Mesothelial cell of epicardium (in vitro differentiated cells): ENCODE measurements at regions not wholly inside any gene's neighbourhood (a gene's known extent, or its start where the extent isn't known, plus 50 kb on each side); places are given as distances from the start of the nearest gene placed in this dataset.

Experiments used
- DNase-seq, 2 experiments: peaks; one replicate each; pipeline ENCODE4 v3.0.0; 2021; ENCODE audit warnings: low spot score in 2 of 2; ENCODE audit not compliant: unreplicated experiment in 2 of 2
- H3K27ac Mint-ChIP-seq: 2 replicates; pipeline ENCODE4 v1.8.0; 2021; ENCODE audit warnings: mixed read lengths
- H3K27me3 Mint-ChIP-seq: 2 replicates; pipeline ENCODE4 v1.8.0; 2021; ENCODE audit warnings: low read depth, mixed read lengths
- H3K36me3 Mint-ChIP-seq: 2 replicates; pipeline ENCODE4 v1.8.0; 2021; ENCODE audit warnings: mixed read lengths
- H3K4me1 Mint-ChIP-seq: 2 replicates; pipeline ENCODE4 v1.8.0; 2021; ENCODE audit warnings: mixed read lengths
- H3K4me3 Mint-ChIP-seq: 2 replicates; pipeline ENCODE4 v1.8.0; 2021; ENCODE audit warnings: mild to moderate bottlenecking, moderate library complexity, mixed read lengths
- H3K9me3 Mint-ChIP-seq: 2 replicates; pipeline ENCODE4 v1.8.0; 2021; ENCODE audit warnings: mixed read lengths
- CTCF ChIP-seq: fragments of 200-600 bp; sonication (generic); IDR thresholded peaks from one replicate; pipeline ENCODE4 v1.5.0; 2021; ENCODE audit warnings: antibody characterized with exemption; ENCODE audit not compliant: unreplicated experiment

- Mint-ChIP-seq H3K36me3 (no peaks in the 10 kb centered on the region), H3K4me1 (peaks cover 23% of the 10 kb centered on the region), H3K9me3 (peaks cover 3% of the 10 kb centered on the region), H3K4me3 (no peak overlapping the region), H3K27me3 (no peaks in the 10 kb centered on the region), H3K27ac (no peak overlapping the region)
- no peak for TF ChIP-seq CTCF
- no peak for DNase-seq
Observed at GRCh38 chr9:81086416-81086815, 602.9 kb downstream of the TLE1 start.

GRCh38 chr9:81083854-81084512 is 605.4 kb downstream of the TLE1 start:
- Mint-ChIP-seq H3K36me3 (no peaks in the 10 kb centered on the region), H3K9me3 (peaks cover 7% of the 10 kb centered on the region), H3K27me3 (no peaks in the 10 kb centered on the region), H3K27ac (peak overlapping the region; percentile 32), H3K4me1 (peaks cover 23% of the 10 kb centered on the region), H3K4me3 (no peak overlapping the region)
- DNase-seq: no peak
- TF ChIP-seq CTCF: no peak

- H3K27me3 Mint-ChIP-seq: no peaks in the 10 kb centered on the region
- no peak for DNase-seq
- H3K36me3 Mint-ChIP-seq: no peaks in the 10 kb centered on the region
- peaks cover 26% of the 10 kb centered on the region for H3K4me1 Mint-ChIP-seq
- no peak for TF ChIP-seq CTCF
- H3K27ac Mint-ChIP-seq: no peak overlapping the region
- H3K4me3 Mint-ChIP-seq: no peak overlapping the region
- H3K9me3 Mint-ChIP-seq: peaks cover 7% of the 10 kb centered on the region
Observed at GRCh38 chr9:81083067-81083466, 606.3 kb downstream of the TLE1 start.

- peaks cover 30% of the 10 kb centered on the region for H3K4me1 Mint-ChIP-seq
- H3K9me3 Mint-ChIP-seq: peaks cover 7% of the 10 kb centered on the region
- H3K36me3 Mint-ChIP-seq: no peaks in the 10 kb centered on the region
- no peak for DNase-seq
- H3K4me3 Mint-ChIP-seq: no peak overlapping the region
- no peak overlapping the region for H3K27ac Mint-ChIP-seq
- H3K27me3 Mint-ChIP-seq: no peaks in the 10 kb centered on the region
- no peak for TF ChIP-seq CTCF
Observed at GRCh38 chr9:81082221-81082620, 607.1 kb downstream of the TLE1 start.

GRCh38 chr9:81080900-81081299 is 608.4 kb downstream of the TLE1 start:
- H3K9me3 Mint-ChIP-seq: peaks cover 7% of the 10 kb centered on the region
- H3K4me1 Mint-ChIP-seq: peaks cover 29% of the 10 kb centered on the region
- DNase-seq: no peak
- H3K27me3 Mint-ChIP-seq: no peaks in the 10 kb centered on the region
- no peak for TF ChIP-seq CTCF
- no peak overlapping the region for H3K4me3 Mint-ChIP-seq
- no peaks in the 10 kb centered on the region for H3K36me3 Mint-ChIP-seq
- H3K27ac Mint-ChIP-seq: no peak overlapping the region

GRCh38 chr9:81080185-81080584 is 609.2 kb downstream of the TLE1 start:
- Mint-ChIP-seq H3K9me3 (peaks cover 7% of the 10 kb centered on the region), H3K4me3 (no peak overlapping the region), H3K27me3 (no peaks in the 10 kb centered on the region), H3K27ac (no peak overlapping the region), H3K36me3 (no peaks in the 10 kb centered on the region), H3K4me1 (peaks cover 29% of the 10 kb centered on the region)
- TF ChIP-seq CTCF: no peak
- no peak for DNase-seq
